ENCODE measurements at regions not wholly inside any gene's neighbourhood (a gene's known extent, or its start where the extent isn't known, plus 50 kb on each side); places are given as distances from the start of the nearest gene placed in this dataset.

DNA sequence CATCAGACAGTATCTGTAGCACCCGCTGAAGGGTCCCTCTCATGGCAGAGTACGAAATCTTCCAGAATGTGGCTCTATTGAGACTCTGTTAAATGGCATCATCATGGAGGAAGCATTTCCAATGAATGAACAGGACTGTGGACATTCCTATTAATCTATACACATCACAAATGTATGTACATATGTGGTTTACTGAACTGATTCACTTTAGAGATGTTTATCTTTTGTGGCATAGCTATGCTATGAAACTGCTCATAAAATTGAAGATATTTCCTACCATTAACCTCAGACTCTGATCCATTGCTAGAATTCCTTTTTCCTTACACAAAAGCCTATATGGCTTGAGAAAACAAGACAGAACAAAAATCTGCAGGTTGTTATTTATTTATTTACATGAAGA is 259.6 kb upstream of the RRP15 start (continued):
- TF ChIP-seq, protein P1, sequence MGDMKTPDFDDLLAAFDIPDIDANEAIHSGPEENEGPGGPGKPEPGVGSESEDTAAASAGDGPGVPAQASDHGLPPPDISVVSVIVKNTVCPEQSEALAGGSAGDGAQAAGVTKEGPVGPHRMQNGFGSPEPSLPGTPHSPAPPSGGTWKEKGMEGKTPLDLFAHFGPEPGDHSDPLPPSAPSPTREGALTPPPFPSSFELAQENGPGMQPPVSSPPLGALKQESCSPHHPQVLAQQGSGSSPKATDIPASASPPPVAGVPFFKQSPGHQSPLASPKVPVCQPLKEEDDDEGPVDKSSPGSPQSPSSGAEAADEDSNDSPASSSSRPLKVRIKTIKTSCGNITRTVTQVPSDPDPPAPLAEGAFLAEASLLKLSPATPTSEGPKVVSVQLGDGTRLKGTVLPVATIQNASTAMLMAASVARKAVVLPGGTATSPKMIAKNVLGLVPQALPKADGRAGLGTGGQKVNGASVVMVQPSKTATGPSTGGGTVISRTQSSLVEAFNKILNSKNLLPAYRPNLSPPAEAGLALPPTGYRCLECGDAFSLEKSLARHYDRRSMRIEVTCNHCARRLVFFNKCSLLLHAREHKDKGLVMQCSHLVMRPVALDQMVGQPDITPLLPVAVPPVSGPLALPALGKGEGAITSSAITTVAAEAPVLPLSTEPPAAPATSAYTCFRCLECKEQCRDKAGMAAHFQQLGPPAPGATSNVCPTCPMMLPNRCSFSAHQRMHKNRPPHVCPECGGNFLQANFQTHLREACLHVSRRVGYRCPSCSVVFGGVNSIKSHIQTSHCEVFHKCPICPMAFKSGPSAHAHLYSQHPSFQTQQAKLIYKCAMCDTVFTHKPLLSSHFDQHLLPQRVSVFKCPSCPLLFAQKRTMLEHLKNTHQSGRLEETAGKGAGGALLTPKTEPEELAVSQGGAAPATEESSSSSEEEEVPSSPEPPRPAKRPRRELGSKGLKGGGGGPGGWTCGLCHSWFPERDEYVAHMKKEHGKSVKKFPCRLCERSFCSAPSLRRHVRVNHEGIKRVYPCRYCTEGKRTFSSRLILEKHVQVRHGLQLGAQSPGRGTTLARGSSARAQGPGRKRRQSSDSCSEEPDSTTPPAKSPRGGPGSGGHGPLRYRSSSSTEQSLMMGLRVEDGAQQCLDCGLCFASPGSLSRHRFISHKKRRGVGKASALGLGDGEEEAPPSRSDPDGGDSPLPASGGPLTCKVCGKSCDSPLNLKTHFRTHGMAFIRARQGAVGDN (IDR thresholded peaks at IDR 0.05) = no peak
- TF ChIP-seq BACH1 (IDR thresholded peaks at IDR 0.05; ENCODE audit: borderline replicate concordance) (no peak), FOXK2 (IDR thresholded peaks at IDR 0.05) (no peak)
- TF ChIP-seq, protein P2, sequence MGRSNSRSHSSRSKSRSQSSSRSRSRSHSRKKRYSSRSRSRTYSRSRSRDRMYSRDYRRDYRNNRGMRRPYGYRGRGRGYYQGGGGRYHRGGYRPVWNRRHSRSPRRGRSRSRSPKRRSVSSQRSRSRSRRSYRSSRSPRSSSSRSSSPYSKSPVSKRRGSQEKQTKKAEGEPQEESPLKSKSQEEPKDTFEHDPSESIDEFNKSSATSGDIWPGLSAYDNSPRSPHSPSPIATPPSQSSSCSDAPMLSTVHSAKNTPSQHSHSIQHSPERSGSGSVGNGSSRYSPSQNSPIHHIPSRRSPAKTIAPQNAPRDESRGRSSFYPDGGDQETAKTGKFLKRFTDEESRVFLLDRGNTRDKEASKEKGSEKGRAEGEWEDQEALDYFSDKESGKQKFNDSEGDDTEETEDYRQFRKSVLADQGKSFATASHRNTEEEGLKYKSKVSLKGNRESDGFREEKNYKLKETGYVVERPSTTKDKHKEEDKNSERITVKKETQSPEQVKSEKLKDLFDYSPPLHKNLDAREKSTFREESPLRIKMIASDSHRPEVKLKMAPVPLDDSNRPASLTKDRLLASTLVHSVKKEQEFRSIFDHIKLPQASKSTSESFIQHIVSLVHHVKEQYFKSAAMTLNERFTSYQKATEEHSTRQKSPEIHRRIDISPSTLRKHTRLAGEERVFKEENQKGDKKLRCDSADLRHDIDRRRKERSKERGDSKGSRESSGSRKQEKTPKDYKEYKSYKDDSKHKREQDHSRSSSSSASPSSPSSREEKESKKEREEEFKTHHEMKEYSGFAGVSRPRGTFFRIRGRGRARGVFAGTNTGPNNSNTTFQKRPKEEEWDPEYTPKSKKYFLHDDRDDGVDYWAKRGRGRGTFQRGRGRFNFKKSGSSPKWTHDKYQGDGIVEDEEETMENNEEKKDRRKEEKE (IDR thresholded peaks at IDR 0.05) = no peak

DNA sequence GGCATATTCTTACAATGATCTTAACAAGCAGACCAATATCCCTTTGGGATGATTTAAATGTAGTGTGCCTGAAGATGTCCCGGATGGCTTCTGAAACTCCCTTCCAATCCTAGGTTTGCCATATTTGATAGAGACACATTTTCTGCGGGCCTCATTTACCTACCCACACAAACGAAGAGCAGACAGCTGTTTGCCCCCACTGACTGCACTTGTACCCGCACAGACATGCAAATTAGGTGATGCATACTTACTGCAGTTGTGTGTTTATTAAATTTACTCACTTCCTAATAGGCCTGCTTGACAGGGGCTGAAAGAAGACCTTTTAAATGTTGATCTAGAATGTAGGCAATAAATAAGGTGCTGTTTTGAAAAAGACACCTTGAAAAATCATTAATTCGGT is 257.9 kb upstream of the RRP15 start:
- 27% methylated on average over 5 of the region's 5 CpGs for WGBS (ENCODE audit: insufficient coverage, insufficient replicate concordance, low lambda C conversion rate, missing lambda C conversion rate)
- POLR2A ChIA-PET = no interaction called here
- Histone ChIP-seq H3K4me1 (ENCODE audit: control insufficient read depth, insufficient read depth, low read length) (no peaks in the 10 kb centered on the region), H3K27ac (ENCODE audit: control insufficient read depth, insufficient read depth) (no peak overlapping the region), H3K27me3 (replicated peaks in 1 of 2; ENCODE audit: control insufficient read depth in 2 of 2, insufficient read depth in 2 of 2, low read length in 1 of 2) (no peaks in the 10 kb centered on the region), H3K36me3 (ENCODE audit: control insufficient read depth in 2 of 2, insufficient read depth in 2 of 2, low read length in 1 of 2) (no peaks in the 10 kb centered on the region), H3K9me3 (replicated peaks; ENCODE audit: control insufficient read depth, insufficient read depth, low read length) (no peaks in the 10 kb centered on the region), H3K4me3 (no peak overlapping the region), H4K20me1 (ENCODE audit: control insufficient read depth, insufficient read depth) (no peaks in the 10 kb centered on the region), H3K9ac (ENCODE audit: control insufficient read depth, insufficient read depth, low read length) (no peak overlapping the region), H3K4me2 (ENCODE audit: control insufficient read depth, insufficient read depth) (no peak overlapping the region), H3K79me2 (ENCODE audit: control insufficient read depth, insufficient read depth, low read length) (no peaks in the 10 kb centered on the region), H2AFZ (ENCODE audit: control insufficient read depth, low read depth, low read length) (no peak overlapping the region)
- SMC1A ChIA-PET (ENCODE audit: uncharacterized antibody, unreplicated experiment) = no interaction called here
- no peak for DNase-seq (ENCODE audit: low read depth, low spot score)
- no TSS peak for BruUV-seq (replicated peaks)
- in situ Hi-C loops (cut with MboI) (no loop called here), intact Hi-C loops (cut with micrococcal nuclease; ENCODE audit: unreplicated experiment) (no loop called here)
- CTCF ChIA-PET = no interaction called here
- TF ChIP-seq, protein P3, sequence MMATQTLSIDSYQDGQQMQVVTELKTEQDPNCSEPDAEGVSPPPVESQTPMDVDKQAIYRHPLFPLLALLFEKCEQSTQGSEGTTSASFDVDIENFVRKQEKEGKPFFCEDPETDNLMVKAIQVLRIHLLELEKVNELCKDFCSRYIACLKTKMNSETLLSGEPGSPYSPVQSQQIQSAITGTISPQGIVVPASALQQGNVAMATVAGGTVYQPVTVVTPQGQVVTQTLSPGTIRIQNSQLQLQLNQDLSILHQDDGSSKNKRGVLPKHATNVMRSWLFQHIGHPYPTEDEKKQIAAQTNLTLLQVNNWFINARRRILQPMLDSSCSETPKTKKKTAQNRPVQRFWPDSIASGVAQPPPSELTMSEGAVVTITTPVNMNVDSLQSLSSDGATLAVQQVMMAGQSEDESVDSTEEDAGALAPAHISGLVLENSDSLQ (IDR thresholded peaks at IDR 0.05) = no peak
- no peak for TF ChIP-seq KDM1A (IDR thresholded peaks at IDR 0.05; ENCODE audit: borderline replicate concordance)
- TF ChIP-seq HDAC6 (IDR thresholded peaks at IDR 0.05; ENCODE audit: unreplicated experiment) = no peak
- TF ChIP-seq PML (IDR thresholded peaks at IDR 0.05; ENCODE audit: low read length) = no peak
- no peak for FAIRE-seq
- ATAC-seq = no peak
- RAD21 ChIA-PET (ENCODE audit: unreplicated experiment) = no interaction called here
